Endothelial cell of umbilical vein (primary cell): ENCODE measurements at regions not wholly inside any gene's neighbourhood (a gene's known extent, or its start where the extent isn't known, plus 50 kb on each side); places are given as distances from the start of the nearest gene placed in this dataset.

ENCODE experiments used
- BruUV-seq: library from RNA; stranded (reverse); fragments of 400-500 nt; replicated peaks from 2 replicates; lab custom pipeline; 2021; lab: Mats Ljungman, UMichigan
- CTCF ChIA-PET: fragments of 300-600, 350-600 bp; sonication (Branson Sonifier 250); formaldehyde crosslinking; loops from one replicate; lab custom pipeline; 2021; ENCODE audit warnings: antibody characterized with exemption, inconsistent platforms; lab: Charles Lee
- POLR2A ChIA-PET: fragments of 300-600, 350-600 bp; sonication (Branson Sonifier 250); formaldehyde crosslinking; loops from one replicate; lab custom pipeline; 2021; ENCODE audit warnings: antibody characterized with exemption, inconsistent platforms; lab: Charles Lee
- DNase-seq: peaks from one replicate; pipeline ENCODE4 v3.0.0-alpha.2; 2011; ENCODE audit warnings: low read depth, low spot score
- FAIRE-seq: peaks from 2 replicates; lab custom pipeline; 2011; peaks lifted over from hg19 to GRCh38; lab: Jason Lieb, UNC
- H2AFZ ChIP-seq: 2 replicates; pipeline ENCODE4 v1.6.0; 2012; ENCODE audit warnings: low read depth, low read length, control low read depth, inconsistent platforms
- H3K27ac ChIP-seq: 2 replicates; pipeline ENCODE4 v1.5.1; 2011; ENCODE audit warnings: low read depth, mild to moderate bottlenecking, control low read depth, low read length, moderate library complexity; ENCODE audit not compliant: insufficient read depth
- H3K27me3 ChIP-seq, 2 experiments: 2 replicates each; pipeline versions ENCODE4 v1.6.0 to v1.6.1; 2011; ENCODE audit warnings: low read length in 2 of 2, mixed read lengths in 1 of 2; ENCODE audit not compliant: control insufficient read depth in 2 of 2, insufficient read depth in 2 of 2
- H3K36me3 ChIP-seq, 2 experiments: 2 replicates in 1 of 2; 3 replicates in 1 of 2; pipeline ENCODE4 v1.5.1; 2011; ENCODE audit warnings: low read length in 2 of 2, mild to moderate bottlenecking in 1 of 2, moderate library complexity in 1 of 2; ENCODE audit not compliant: control insufficient read depth in 2 of 2, insufficient read depth in 2 of 2; ENCODE audit errors: extremely low read depth in 1 of 2
- H3K4me1 ChIP-seq: 3 replicates; pipeline ENCODE4 v1.5.1; 2011; ENCODE audit warnings: mild to moderate bottlenecking, low read length; ENCODE audit not compliant: control insufficient read depth, insufficient read depth; ENCODE audit errors: extremely low read depth
- H3K4me2 ChIP-seq: 2 replicates; pipeline ENCODE4 v1.6.1; 2011; ENCODE audit warnings: low read length, control low read depth, mixed read lengths; ENCODE audit not compliant: insufficient read depth
- H3K4me3 ChIP-seq, 3 experiments: fragments of 200-600 bp in 1 of 3; sonication (generic), shearing (Covaris generic) in 1 of 3; replicated peaks in 1 of 3; 2 replicates each; pipeline ENCODE4 v1.5.1; 2011 to 2016; ENCODE audit warnings: control low read depth in 3 of 3, low read length in 3 of 3, mild to moderate bottlenecking in 2 of 3, inconsistent platforms in 1 of 3, low read depth in 1 of 3, moderate library complexity in 1 of 3; ENCODE audit not compliant: insufficient read depth in 1 of 3
- H3K79me2 ChIP-seq: 2 replicates; pipeline ENCODE4 v1.6.0; 2012; ENCODE audit warnings: low read length, inconsistent platforms; ENCODE audit not compliant: control insufficient read depth, insufficient read depth
- H3K9ac ChIP-seq: replicated peaks from 2 replicates; pipeline ENCODE3; 2011; ENCODE audit warnings: low read length, control low read depth; ENCODE audit not compliant: insufficient read depth; ENCODE audit errors: extremely low read depth
- H3K9me1 ChIP-seq: replicated peaks from 3 replicates; pipeline ENCODE4 v1.6.0; 2011; ENCODE audit warnings: mild to moderate bottlenecking, low read length; ENCODE audit not compliant: control insufficient read depth, insufficient read depth; ENCODE audit errors: extremely low read depth
- H3K9me3 ChIP-seq: replicated peaks from 2 replicates; pipeline ENCODE4 v1.5.1; 2012; ENCODE audit warnings: low read length, inconsistent platforms; ENCODE audit not compliant: control insufficient read depth, insufficient read depth
- H4K20me1 ChIP-seq: replicated peaks from 2 replicates; pipeline ENCODE3; 2011; ENCODE audit warnings: mild to moderate bottlenecking, low read length; ENCODE audit not compliant: control insufficient read depth, insufficient read depth; ENCODE audit errors: extremely low read depth
- EZH2 ChIP-seq: IDR thresholded peaks from 2 replicates; pipeline ENCODE4 v1.6.1; 2012; ENCODE audit warnings: borderline replicate concordance, low read depth, mild to moderate bottlenecking, moderate library complexity, low read length, inconsistent platforms; ENCODE audit not compliant: severe bottlenecking
- FOS ChIP-seq: IDR thresholded peaks from 2 replicates; pipeline ENCODE4 v1.6.1; 2011; ENCODE audit warnings: mild to moderate bottlenecking, low read length, moderate library complexity, borderline replicate concordance; ENCODE audit not compliant: insufficient read depth
- GATA2 ChIP-seq: IDR thresholded peaks from 2 replicates; pipeline ENCODE4 v1.7.0; 2011; ENCODE audit warnings: low read depth, mild to moderate bottlenecking, moderate library complexity, mixed read lengths, low read length; ENCODE audit not compliant: insufficient read length, insufficient read depth
- MYC ChIP-seq: IDR thresholded peaks from one replicate; pipeline ENCODE4 v1.6.1; 2011; ENCODE audit warnings: mild to moderate bottlenecking, low read depth, low read length
- POLR2AphosphoS5 ChIP-seq: IDR thresholded peaks from 2 replicates; pipeline ENCODE4 v1.6.1; 2012; ENCODE audit warnings: low read depth, mild to moderate bottlenecking, control low read depth, low read length, moderate library complexity; ENCODE audit not compliant: insufficient read depth
- dilution Hi-C: fragments of 300-500 bp; cut with MboI; formaldehyde crosslinking; loops from one replicate; pipeline ENCODE4 v1.15.0; 2019; ENCODE audit warnings: low sequenced_read_pairs; ENCODE audit not compliant: extremely low pct_ligation_motif_present
- intact Hi-C: fragments of 100-400 bp; cut with micrococcal nuclease; formaldehyde crosslinking; loops from one replicate; pipeline ENCODE4 v1.10.0; 2022
- TF ChIP-seq, protein P1 (sequence below): IDR thresholded peaks from 2 replicates; pipeline ENCODE4 v1.6.1; 2011; ENCODE audit not compliant: insufficient read depth, insufficient read length
- TF ChIP-seq, protein P2 (sequence below), 2 donors: IDR thresholded peaks; 1 replicate in 1 of 2; 2 replicates in 1 of 2; pipeline ENCODE4 v1.5.1; 2011; ENCODE audit warnings: low read length in 2 of 2, mild to moderate bottlenecking in 2 of 2, moderate library complexity in 2 of 2, control low read depth in 1 of 2, inconsistent platforms in 1 of 2, low read depth in 1 of 2; ENCODE audit not compliant: insufficient read depth in 1 of 2; ENCODE audit errors: extremely low read depth in 1 of 2

DNA sequence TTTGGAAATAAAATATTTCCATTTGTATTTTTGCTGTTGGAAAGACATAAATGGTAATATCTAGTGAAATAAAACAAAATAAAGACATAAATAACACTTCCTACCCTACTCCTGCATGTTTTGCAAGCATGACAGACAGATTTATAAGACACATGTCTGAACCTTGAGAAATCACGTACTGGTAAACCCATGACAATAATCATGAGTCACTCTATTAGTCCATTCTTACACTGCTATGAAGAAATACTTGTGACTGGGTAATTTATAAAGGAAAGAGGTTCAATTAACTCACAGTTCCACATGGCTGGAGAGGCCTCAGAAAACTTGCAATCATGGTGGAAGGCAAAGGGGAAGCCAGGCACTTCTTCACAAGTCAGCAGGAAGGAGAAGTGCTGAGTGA is 942.2 kb downstream of the REEP3 start:
- POLR2A ChIA-PET: no interaction called here
- Histone ChIP-seq H3K4me1 (no peaks in the 10 kb centered on the region), H3K9ac (no peak overlapping the region), H3K9me1 (no peaks in the 10 kb centered on the region), H3K36me3 (no peaks in the 10 kb centered on the region), H3K4me2 (no peak overlapping the region), H2AFZ (no peak overlapping the region), H3K79me2 (no peaks in the 10 kb centered on the region), H3K27ac (no peak overlapping the region), H3K9me3 (no peaks in the 10 kb centered on the region), H3K4me3 (no peak overlapping the region), H4K20me1 (no peaks in the 10 kb centered on the region), H3K27me3 (no peaks in the 10 kb centered on the region)
- DNase-seq (no peak), FAIRE-seq (no peak)
- intact Hi-C loops: no loop called here
- TF ChIP-seq MYC: no peak
- TF ChIP-seq, protein P1, sequence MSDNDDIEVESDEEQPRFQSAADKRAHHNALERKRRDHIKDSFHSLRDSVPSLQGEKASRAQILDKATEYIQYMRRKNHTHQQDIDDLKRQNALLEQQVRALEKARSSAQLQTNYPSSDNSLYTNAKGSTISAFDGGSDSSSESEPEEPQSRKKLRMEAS: no peak
- CTCF ChIA-PET: no interaction called here
- dilution Hi-C loops: no loop called here
- BruUV-seq: no TSS peak

DNA sequence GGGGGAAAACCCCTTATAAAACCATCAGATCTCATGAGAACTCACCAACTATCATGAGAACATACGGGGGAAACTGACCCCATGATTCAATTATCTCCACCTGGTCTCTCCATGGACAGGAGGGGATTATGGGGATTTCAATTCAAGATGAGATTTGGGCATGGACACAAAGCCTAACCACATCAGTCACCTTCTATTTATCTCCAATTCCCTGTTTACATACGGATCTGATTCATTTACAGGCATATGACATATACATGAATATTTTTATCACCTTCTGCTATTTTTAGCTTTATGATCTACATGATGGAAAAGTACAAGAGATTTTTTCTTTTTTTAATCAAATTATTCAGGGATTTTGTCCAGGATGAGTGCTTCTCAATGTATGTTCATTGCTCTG is 944.5 kb downstream of the REEP3 start:
- intact Hi-C loops: no loop called here
- FAIRE-seq: no peak
- TF ChIP-seq POLR2AphosphoS5: no peak
- TF ChIP-seq, protein P2, sequence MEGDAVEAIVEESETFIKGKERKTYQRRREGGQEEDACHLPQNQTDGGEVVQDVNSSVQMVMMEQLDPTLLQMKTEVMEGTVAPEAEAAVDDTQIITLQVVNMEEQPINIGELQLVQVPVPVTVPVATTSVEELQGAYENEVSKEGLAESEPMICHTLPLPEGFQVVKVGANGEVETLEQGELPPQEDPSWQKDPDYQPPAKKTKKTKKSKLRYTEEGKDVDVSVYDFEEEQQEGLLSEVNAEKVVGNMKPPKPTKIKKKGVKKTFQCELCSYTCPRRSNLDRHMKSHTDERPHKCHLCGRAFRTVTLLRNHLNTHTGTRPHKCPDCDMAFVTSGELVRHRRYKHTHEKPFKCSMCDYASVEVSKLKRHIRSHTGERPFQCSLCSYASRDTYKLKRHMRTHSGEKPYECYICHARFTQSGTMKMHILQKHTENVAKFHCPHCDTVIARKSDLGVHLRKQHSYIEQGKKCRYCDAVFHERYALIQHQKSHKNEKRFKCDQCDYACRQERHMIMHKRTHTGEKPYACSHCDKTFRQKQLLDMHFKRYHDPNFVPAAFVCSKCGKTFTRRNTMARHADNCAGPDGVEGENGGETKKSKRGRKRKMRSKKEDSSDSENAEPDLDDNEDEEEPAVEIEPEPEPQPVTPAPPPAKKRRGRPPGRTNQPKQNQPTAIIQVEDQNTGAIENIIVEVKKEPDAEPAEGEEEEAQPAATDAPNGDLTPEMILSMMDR (IDR thresholded peaks at IDR 0.05; ENCODE audit: extremely low read depth in 1 of 2, insufficient read depth in 1 of 2, low read depth in 1 of 2, low read length in 2 of 2): no peak
- TF ChIP-seq EZH2: no peak
- TF ChIP-seq FOS: no peak
- no peak for TF ChIP-seq GATA2
- TF ChIP-seq, protein P1: no peak

More for the DNA sequence above, 944.5 kb downstream of the REEP3 start:
- H2AFZ ChIP-seq: no peak overlapping the region
- BruUV-seq: no TSS peak
- POLR2A ChIA-PET: no interaction called here
- H3K9ac ChIP-seq: no peak overlapping the region
- no peaks in the 10 kb centered on the region for H3K27me3 ChIP-seq
- H3K4me3 ChIP-seq: no peak overlapping the region
- no peaks in the 10 kb centered on the region for H4K20me1 ChIP-seq
- H3K79me2 ChIP-seq: no peaks in the 10 kb centered on the region
- no peak for DNase-seq
- H3K4me2 ChIP-seq: no peak overlapping the region
- dilution Hi-C loops: no loop called here
- CTCF ChIA-PET: no interaction called here
- no peaks in the 10 kb centered on the region for H3K36me3 ChIP-seq
- H3K27ac ChIP-seq: no peak overlapping the region
- no peaks in the 10 kb centered on the region for H3K9me1 ChIP-seq
- H3K9me3 ChIP-seq: no peaks in the 10 kb centered on the region
- H3K4me1 ChIP-seq: no peaks in the 10 kb centered on the region
